HepG2 (cell line): ENCODE measurements at regions not wholly inside any gene's neighbourhood (a gene's known extent, or its start where the extent isn't known, plus 50 kb on each side); places are given as distances from the start of the nearest gene placed in this dataset.
A peak's percentile ranks its signal among the peaks of the same experiment; 100 is the strongest.

Source experiments
- BORCS8-MEF2B ChIP-seq: sonication (generic); formaldehyde crosslinking; IDR thresholded peaks from 2 replicates; pipeline ENCODE4 v1.8.0; 2022; ENCODE audit warnings: mild to moderate bottlenecking, missing genetic modification reagents
- ETV5 ChIP-seq: IDR thresholded peaks from 2 replicates; pipeline ENCODE4 v1.6.1; 2018; ENCODE audit warnings: missing biosample characterization, missing genetic modification reagents, inconsistent platforms, borderline replicate concordance
- GTF3A ChIP-seq: sonication (generic); formaldehyde crosslinking; conservative IDR thresholded peaks from 2 replicates; pipeline ENCODE4 v1.4.0; 2020; ENCODE audit warnings: mild to moderate bottlenecking, missing genetic modification reagents
- JUND ChIP-seq: sonication (generic); formaldehyde crosslinking; IDR thresholded peaks from 2 replicates; pipeline ENCODE4 v1.8.0; 2022; ENCODE audit warnings: mild to moderate bottlenecking, missing genetic modification reagents
- NCOR1 ChIP-seq: fragments of 200-600 bp; sonication (generic); IDR thresholded peaks from 2 replicates; pipeline ENCODE4 v1.7.0; 2017; ENCODE audit warnings: antibody characterized with exemption, low read length, borderline replicate concordance
- PBX3 ChIP-seq: sonication (generic); formaldehyde crosslinking; IDR thresholded peaks from 2 replicates; pipeline ENCODE4 v1.8.1; 2023; ENCODE audit warnings: missing genetic modification reagents, inconsistent platforms, borderline replicate concordance
- THYN1 ChIP-seq: sonication (generic); formaldehyde crosslinking; IDR thresholded peaks from 2 replicates; pipeline ENCODE4 v1.8.1; 2023; ENCODE audit warnings: low read depth, mild to moderate bottlenecking, moderate library complexity, missing genetic modification reagents, borderline replicate concordance
- ZKSCAN8 ChIP-seq: IDR thresholded peaks from 2 replicates; pipeline ENCODE4 v1.6.1; 2016; ENCODE audit warnings: borderline replicate concordance, missing genetic modification reagents, missing compliant biosample characterization
- TF ChIP-seq, protein P1 (sequence below): sonication (generic); formaldehyde crosslinking; IDR thresholded peaks from 2 replicates; pipeline ENCODE4 v1.4.0; 2020; ENCODE audit warnings: mild to moderate bottlenecking, missing genetic modification reagents
- TF ChIP-seq, protein P2 (sequence below), 2 experiments: sonication (generic) in 1 of 2; formaldehyde crosslinking in 1 of 2; IDR thresholded peaks; 2 replicates each; pipeline versions ENCODE4 v1.5.1 to v1.6.1; 2011 to 2020; ENCODE audit warnings: borderline replicate concordance in 1 of 2, low read depth in 1 of 2, low read length in 1 of 2, mild to moderate bottlenecking in 1 of 2, missing genetic modification reagents in 1 of 2, moderate library complexity in 1 of 2
- TF ChIP-seq, protein P3 (sequence below): sonication (generic); formaldehyde crosslinking; IDR thresholded peaks from 2 replicates; pipeline ENCODE4 v1.5.0; 2020; ENCODE audit warnings: mild to moderate bottlenecking, missing genetic modification reagents, borderline replicate concordance

- TF ChIP-seq THYN1 (CRISPR knock-in tag) (no peak), PBX3 (no peak), ZKSCAN8 (CRISPR knock-in tag) (no peak), JUND (CRISPR knock-in tag) (no peak), GTF3A (CRISPR knock-in tag) (no peak), NCOR1 (peak; percentile 40; the same call in 1 of the 2 replicates), BORCS8-MEF2B (CRISPR knock-in tag) (no peak), ETV5 (CRISPR knock-in tag) (peak; percentile 78; the same call in 1 of the 2 replicates)
- TF ChIP-seq, protein P1, sequence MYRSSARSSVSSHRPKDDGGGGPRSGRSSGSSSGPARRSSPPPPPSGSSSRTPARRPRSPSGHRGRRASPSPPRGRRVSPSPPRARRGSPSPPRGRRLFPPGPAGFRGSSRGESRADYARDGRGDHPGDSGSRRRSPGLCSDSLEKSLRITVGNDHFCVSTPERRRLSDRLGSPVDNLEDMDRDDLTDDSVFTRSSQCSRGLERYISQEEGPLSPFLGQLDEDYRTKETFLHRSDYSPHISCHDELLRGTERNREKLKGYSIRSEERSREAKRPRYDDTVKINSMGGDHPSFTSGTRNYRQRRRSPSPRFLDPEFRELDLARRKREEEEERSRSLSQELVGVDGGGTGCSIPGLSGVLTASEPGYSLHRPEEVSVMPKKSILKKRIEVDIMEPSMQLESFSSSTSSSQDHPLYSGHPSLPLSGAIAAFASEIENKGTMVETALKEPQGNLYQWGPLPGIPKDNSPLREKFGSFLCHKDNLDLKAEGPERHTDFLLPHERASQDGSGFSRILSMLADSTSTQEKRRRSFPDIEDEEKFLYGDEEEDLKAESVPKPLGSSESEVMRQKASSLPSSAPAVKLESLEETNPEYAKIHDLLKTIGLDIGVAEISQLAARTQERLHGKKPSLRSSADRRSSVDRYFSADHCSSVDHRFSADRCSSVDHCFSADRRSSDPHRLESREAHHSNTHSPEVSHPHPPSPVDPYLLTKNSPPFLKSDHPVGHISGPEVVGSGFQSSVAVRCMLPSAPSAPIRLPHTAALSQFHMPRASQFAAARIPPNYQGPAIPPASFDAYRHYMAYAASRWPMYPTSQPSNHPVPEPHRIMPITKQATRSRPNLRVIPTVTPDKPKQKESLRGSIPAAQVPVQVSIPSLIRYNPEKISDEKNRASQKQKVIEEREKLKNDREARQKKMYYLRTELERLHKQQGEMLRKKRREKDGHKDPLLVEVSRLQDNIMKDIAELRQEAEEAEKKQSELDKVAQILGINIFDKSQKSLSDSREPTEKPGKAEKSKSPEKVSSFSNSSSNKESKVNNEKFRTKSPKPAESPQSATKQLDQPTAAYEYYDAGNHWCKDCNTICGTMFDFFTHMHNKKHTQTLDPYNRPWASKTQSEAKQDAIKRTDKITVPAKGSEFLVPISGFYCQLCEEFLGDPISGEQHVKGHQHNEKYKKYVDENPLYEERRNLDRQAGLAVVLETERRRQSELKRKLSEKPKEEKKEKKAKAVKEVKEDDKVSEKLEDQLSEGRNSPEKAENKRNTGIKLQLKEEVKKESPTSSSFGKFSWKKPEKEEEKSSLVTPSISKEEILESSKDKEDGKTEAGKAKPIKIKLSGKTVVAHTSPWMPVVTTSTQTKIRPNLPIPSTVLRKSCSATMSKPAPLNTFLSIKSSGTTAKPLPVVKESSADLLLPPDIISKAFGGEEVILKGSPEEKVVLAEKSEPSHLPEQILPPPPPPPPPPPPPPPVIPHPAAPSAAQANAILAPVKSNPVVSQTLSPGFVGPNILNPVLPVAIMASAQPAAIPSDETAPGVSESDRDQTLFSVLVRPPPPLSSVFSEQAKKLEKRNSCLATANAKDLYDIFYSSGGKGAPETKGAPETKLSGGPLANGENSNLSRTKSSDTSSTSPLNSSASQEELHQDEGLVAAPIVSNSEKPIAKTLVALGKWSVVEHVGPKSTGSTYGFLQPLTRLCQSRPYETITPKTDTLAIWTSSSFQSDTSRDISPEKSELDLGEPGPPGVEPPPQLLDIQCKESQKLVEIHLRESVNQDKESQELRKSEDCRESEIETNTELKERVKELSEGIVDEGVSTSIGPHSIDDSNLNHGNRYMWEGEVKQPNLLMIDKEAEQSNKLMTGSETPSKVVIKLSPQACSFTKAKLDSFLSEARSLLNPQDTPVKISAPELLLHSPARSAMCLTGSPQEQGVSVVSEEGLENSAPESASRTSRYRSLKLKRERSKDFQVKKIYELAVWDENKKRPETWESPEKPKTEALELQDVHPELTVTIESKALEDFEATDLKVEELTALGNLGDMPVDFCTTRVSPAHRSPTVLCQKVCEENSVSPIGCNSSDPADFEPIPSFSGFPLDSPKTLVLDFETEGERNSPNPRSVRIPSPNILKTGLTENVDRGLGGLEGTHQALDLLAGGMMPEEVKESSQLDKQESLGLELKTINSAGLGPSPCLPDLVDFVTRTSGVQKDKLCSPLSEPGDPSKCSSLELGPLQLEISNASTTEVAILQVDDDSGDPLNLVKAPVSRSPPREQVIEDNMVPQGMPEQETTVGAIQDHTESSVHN: no peak
- TF ChIP-seq, protein P2, sequence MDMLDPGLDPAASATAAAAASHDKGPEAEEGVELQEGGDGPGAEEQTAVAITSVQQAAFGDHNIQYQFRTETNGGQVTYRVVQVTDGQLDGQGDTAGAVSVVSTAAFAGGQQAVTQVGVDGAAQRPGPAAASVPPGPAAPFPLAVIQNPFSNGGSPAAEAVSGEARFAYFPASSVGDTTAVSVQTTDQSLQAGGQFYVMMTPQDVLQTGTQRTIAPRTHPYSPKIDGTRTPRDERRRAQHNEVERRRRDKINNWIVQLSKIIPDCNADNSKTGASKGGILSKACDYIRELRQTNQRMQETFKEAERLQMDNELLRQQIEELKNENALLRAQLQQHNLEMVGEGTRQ (IDR thresholded peaks at IDR 0.05; ENCODE audit: low read depth, low read length): no peak
- TF ChIP-seq, protein P2 (CRISPR knock-in tag; IDR thresholded peaks at IDR 0.05; ENCODE audit: borderline replicate concordance): no peak
- TF ChIP-seq, protein P3, sequence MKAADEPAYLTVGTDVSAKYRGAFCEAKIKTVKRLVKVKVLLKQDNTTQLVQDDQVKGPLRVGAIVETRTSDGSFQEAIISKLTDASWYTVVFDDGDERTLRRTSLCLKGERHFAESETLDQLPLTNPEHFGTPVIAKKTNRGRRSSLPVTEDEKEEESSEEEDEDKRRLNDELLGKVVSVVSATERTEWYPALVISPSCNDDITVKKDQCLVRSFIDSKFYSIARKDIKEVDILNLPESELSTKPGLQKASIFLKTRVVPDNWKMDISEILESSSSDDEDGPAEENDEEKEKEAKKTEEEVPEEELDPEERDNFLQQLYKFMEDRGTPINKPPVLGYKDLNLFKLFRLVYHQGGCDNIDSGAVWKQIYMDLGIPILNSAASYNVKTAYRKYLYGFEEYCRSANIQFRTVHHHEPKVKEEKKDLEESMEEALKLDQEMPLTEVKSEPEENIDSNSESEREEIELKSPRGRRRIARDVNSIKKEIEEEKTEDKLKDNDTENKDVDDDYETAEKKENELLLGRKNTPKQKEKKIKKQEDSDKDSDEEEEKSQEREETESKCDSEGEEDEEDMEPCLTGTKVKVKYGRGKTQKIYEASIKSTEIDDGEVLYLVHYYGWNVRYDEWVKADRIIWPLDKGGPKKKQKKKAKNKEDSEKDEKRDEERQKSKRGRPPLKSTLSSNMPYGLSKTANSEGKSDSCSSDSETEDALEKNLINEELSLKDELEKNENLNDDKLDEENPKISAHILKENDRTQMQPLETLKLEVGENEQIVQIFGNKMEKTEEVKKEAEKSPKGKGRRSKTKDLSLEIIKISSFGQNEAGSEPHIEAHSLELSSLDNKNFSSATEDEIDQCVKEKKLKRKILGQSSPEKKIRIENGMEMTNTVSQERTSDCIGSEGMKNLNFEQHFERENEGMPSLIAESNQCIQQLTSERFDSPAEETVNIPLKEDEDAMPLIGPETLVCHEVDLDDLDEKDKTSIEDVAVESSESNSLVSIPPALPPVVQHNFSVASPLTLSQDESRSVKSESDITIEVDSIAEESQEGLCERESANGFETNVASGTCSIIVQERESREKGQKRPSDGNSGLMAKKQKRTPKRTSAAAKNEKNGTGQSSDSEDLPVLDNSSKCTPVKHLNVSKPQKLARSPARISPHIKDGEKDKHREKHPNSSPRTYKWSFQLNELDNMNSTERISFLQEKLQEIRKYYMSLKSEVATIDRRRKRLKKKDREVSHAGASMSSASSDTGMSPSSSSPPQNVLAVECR (CRISPR knock-in tag): no peak
Observed at GRCh38 chr6:125507987-125508655, 206.4 kb upstream of the HDDC2 start (continued).
